Common myeloid progenitor, CD34-positive (primary cell): ENCODE measurements at regions not wholly inside any gene's neighbourhood (a gene's known extent, or its start where the extent isn't known, plus 50 kb on each side); places are given as distances from the start of the nearest gene placed in this dataset.
"Not testable (repeated sequence)": the region's sequence is repeated elsewhere in the genome, so short reads cannot be mapped to it uniquely, and the experiment has no call there.

Experiments used
- CTCF ChIA-PET: fragments of 350-600 bp; sonication (Branson Sonifier 250); formaldehyde crosslinking; loops from one replicate; lab custom pipeline; 2021; ENCODE audit warnings: antibody characterized with exemption; lab: Charles Lee
- POLR2A ChIA-PET: fragments of 350-600 bp; sonication (Branson Sonifier 250); formaldehyde crosslinking; loops from one replicate; lab custom pipeline; 2021; ENCODE audit warnings: antibody characterized with exemption; lab: Charles Lee
- DNase-seq, 3 donors: peaks; one replicate each; pipeline versions ENCODE4 v3.0.0 to v3.0.0-alpha.2; 2013
- H3K27ac ChIP-seq, 2 experiments: 1 replicate in 1 of 2; 2 replicates in 1 of 2; pipeline ENCODE4 v1.7.0; 2013; ENCODE audit warnings: inconsistent platforms in 2 of 2, low read length in 2 of 2, mild to moderate bottlenecking in 2 of 2, low read depth in 1 of 2, moderate library complexity in 1 of 2; ENCODE audit not compliant: severe bottlenecking in 2 of 2, insufficient read depth in 1 of 2, poor library complexity in 1 of 2
- H3K27me3 ChIP-seq, 5 experiments: replicated peaks in 2 of 5; 1 replicate in 3 of 5; 2 replicates in 2 of 5; pipeline versions ENCODE4 v1.6.1 to v1.7.0; 2013; ENCODE audit warnings: low read length in 4 of 5, mild to moderate bottlenecking in 2 of 5, moderate library complexity in 2 of 5, inconsistent platforms in 1 of 5; ENCODE audit not compliant: insufficient read depth in 5 of 5, control insufficient read depth in 4 of 5
- H3K36me3 ChIP-seq, 4 experiments: 1 replicate in 2 of 4; 2 replicates in 2 of 4; pipeline versions ENCODE4 v1.6.1 to v1.7.0; 2013; ENCODE audit warnings: low read length in 3 of 4, control low read depth in 1 of 4, mild to moderate bottlenecking in 1 of 4; ENCODE audit not compliant: control insufficient read depth in 4 of 4, insufficient read depth in 4 of 4
- H3K4me1 ChIP-seq, 4 experiments: 1 replicate in 3 of 4; 2 replicates in 1 of 4; pipeline versions ENCODE4 v1.6.1 to v1.7.1; 2013; ENCODE audit warnings: low read length in 3 of 4, mild to moderate bottlenecking in 3 of 4, control low read depth in 1 of 4, inconsistent platforms in 1 of 4, moderate library complexity in 1 of 4; ENCODE audit not compliant: control insufficient read depth in 4 of 4, insufficient read depth in 4 of 4; ENCODE audit errors: control extremely low read depth in 1 of 4
- H3K4me3 ChIP-seq, 7 experiments: 1 replicate in 4 of 7; 2 replicates in 3 of 7; pipeline versions ENCODE4 v1.5.1 to v1.7.0; 2013; ENCODE audit warnings: mild to moderate bottlenecking in 7 of 7, low read length in 6 of 7, moderate library complexity in 6 of 7, inconsistent platforms in 2 of 7, low read depth in 2 of 7, control low read depth in 1 of 7; ENCODE audit not compliant: insufficient read depth in 4 of 7, control insufficient read depth in 1 of 7; ENCODE audit errors: extremely low read depth in 1 of 7
- H3K9me3 ChIP-seq, 5 experiments: 1 replicate in 4 of 5; 2 replicates in 1 of 5; pipeline versions ENCODE4 v1.6.1 to v1.7.1; 2013; ENCODE audit warnings: low read length in 4 of 5, mild to moderate bottlenecking in 2 of 5, inconsistent platforms in 1 of 5, low read depth in 1 of 5, moderate library complexity in 1 of 5; ENCODE audit not compliant: control insufficient read depth in 4 of 5, insufficient read depth in 2 of 5; ENCODE audit errors: control extremely low read depth in 1 of 5
- WGBS: methylation state at CpG from one replicate; pipeline ENCODE4 v1.1.5; 2013; ENCODE audit not compliant: insufficient coverage; 5-methylcytosine and 5-hydroxymethylcytosine counted together

- Histone ChIP-seq H3K27me3 (no peaks in the 10 kb centered on the region), H3K27ac (no peak overlapping the region), H3K4me1 (no peaks in the 10 kb centered on the region), H3K4me3 (no peak overlapping the region), H3K9me3 (no peaks in the 10 kb centered on the region), H3K36me3 (no peaks in the 10 kb centered on the region)
- WGBS: 100% methylated on average over 1 of the region's 1 CpG
- POLR2A ChIA-PET: no interaction called here
- no peak for DNase-seq
- CTCF ChIA-PET: no interaction called here
These were observed 1178.7 kb downstream of the SUCLG1 start for GRCh38 chr2:83280391-83280790.

- Histone ChIP-seq H3K4me3 (no peak overlapping the region), H3K27ac (no peak overlapping the region), H3K27me3 (no peaks in the 10 kb centered on the region), H3K9me3 (no peaks in the 10 kb centered on the region), H3K4me1 (no peaks in the 10 kb centered on the region), H3K36me3 (no peaks in the 10 kb centered on the region)
- no peak for DNase-seq
- POLR2A ChIA-PET: no interaction called here
- CTCF ChIA-PET: no interaction called here
These were observed 1185.8 kb downstream of the SUCLG1 start for GRCh38 chr2:83273322-83273721.

GRCh38 chr2:83261591-83262136 is 1197.4 kb downstream of the SUCLG1 start:
- no peak for DNase-seq
- Histone ChIP-seq H3K36me3 (no peaks in the 10 kb centered on the region), H3K27me3 (no peaks in the 10 kb centered on the region), H3K4me3 (no peak overlapping the region), H3K4me1 (no peaks in the 10 kb centered on the region), H3K9me3 (no peaks in the 10 kb centered on the region), H3K27ac (no peak overlapping the region)
- WGBS: no CpG with 5 or more reads among the region's 1 CpG
- ChIA-PET POLR2A (no interaction called here), CTCF (no interaction called here)

GRCh38 chr2:83253848-83254247 is 1205.2 kb downstream of the SUCLG1 start:
- no peak for DNase-seq
- POLR2A ChIA-PET: no interaction called here
- no peak overlapping the region for H3K4me3 ChIP-seq
- WGBS: no CpG with 5 or more reads among the region's 1 CpG
- H3K4me1 ChIP-seq: no peaks in the 10 kb centered on the region
- CTCF ChIA-PET: no interaction called here
- H3K27ac ChIP-seq: no peak overlapping the region
- H3K27me3 ChIP-seq: no peaks in the 10 kb centered on the region
- no peaks in the 10 kb centered on the region for H3K36me3 ChIP-seq
- peaks cover 0 to 3% (median 0%) of the 10 kb centered on the region in 5 experiments for H3K9me3 ChIP-seq

GRCh38 chr2:83251321-83251872 is 1207.7 kb downstream of the SUCLG1 start:
- H3K27me3 ChIP-seq: no peaks in the 10 kb centered on the region
- no peak overlapping the region for H3K27ac ChIP-seq
- ChIA-PET CTCF (no interaction called here), POLR2A (no interaction called here)
- no peaks in the 10 kb centered on the region for H3K4me1 ChIP-seq
- H3K36me3 ChIP-seq: no peaks in the 10 kb centered on the region
- H3K9me3 ChIP-seq: peaks cover 0 to 3% (median 0%) of the 10 kb centered on the region in 5 experiments
- DNase-seq: no peak
- 83% methylated on average over 1 of the region's 3 CpGs for WGBS
- H3K4me3 ChIP-seq: no peak overlapping the region

- H3K27me3 ChIP-seq, CTCF ChIA-PET, H3K36me3 ChIP-seq, H3K9me3 ChIP-seq, H3K4me1 ChIP-seq, H3K4me3 ChIP-seq, H3K27ac ChIP-seq, DNase-seq, POLR2A ChIA-PET: not testable (repeated sequence)
- 96% methylated on average over 15 of the region's 30 CpGs for WGBS
These were observed 1213.1 kb downstream of the SUCLG1 start for GRCh38 chr2:83245806-83246537.

GRCh38 chr2:83240611-83241010 is 1218.5 kb downstream of the SUCLG1 start:
- Histone ChIP-seq H3K4me1 (no peaks in the 10 kb centered on the region), H3K36me3 (no peaks in the 10 kb centered on the region), H3K9me3 (peaks cover 0 to 4% (median 0%) of the 10 kb centered on the region in 5 experiments), H3K4me3 (no peak overlapping the region), H3K27ac (no peak overlapping the region), H3K27me3 (no peaks in the 10 kb centered on the region)
- no CpG with 5 or more reads among the region's 2 CpGs for WGBS
- ChIA-PET CTCF (no interaction called here), POLR2A (no interaction called here)
- DNase-seq: no peak
